Natural killer cell (primary cell): ENCODE measurements at regions not wholly inside any gene's neighbourhood (a gene's known extent, or its start where the extent isn't known, plus 50 kb on each side); places are given as distances from the start of the nearest gene placed in this dataset.

Experiments used
- ATAC-seq, 3 donors: fragments of 150-1000 bp in 2 of 3; fragments of 200-7000 bp in 1 of 3; cut with Tn5 transposase; 1 replicate in 1 of 3; 2 replicates in 2 of 3; pipeline ENCODE4 v1.10.0; 2021; ENCODE audit warnings: mild to moderate bottlenecking in 2 of 3, moderate library complexity in 2 of 3
- DNase-seq, 2 donors: peaks; one replicate each; pipeline versions ENCODE4 v3.0.0 to v3.0.0-alpha.2; 2013 to 2021; ENCODE audit warnings: mixed read lengths in 1 of 2
- H3K27ac ChIP-seq: one replicate; pipeline ENCODE4 v1.5.1; 2013; ENCODE audit warnings: mild to moderate bottlenecking, low read length
- H3K27me3 ChIP-seq: one replicate; pipeline ENCODE4 v1.6.1; 2013; ENCODE audit warnings: low read length; ENCODE audit not compliant: control insufficient read depth, insufficient read depth
- H3K36me3 ChIP-seq: one replicate; pipeline ENCODE4 v1.6.1; 2013; ENCODE audit warnings: low read length; ENCODE audit not compliant: control insufficient read depth, insufficient read depth
- H3K4me1 ChIP-seq: one replicate; pipeline ENCODE4 v1.6.1; 2013; ENCODE audit warnings: low read length; ENCODE audit not compliant: control insufficient read depth, insufficient read depth
- H3K4me3 ChIP-seq: one replicate; pipeline ENCODE4 v1.5.1; 2013; ENCODE audit warnings: low read length
- H3K9me3 ChIP-seq: one replicate; pipeline ENCODE4 v1.6.1; 2013; ENCODE audit warnings: low read length; ENCODE audit not compliant: control insufficient read depth, insufficient read depth
- H3K27ac Mint-ChIP-seq, 2 donors: one replicate each; pipeline ENCODE4 v1.8.0; 2022; ENCODE audit warnings: mild to moderate bottlenecking in 2 of 2, mixed read lengths in 2 of 2, moderate library complexity in 1 of 2
- H3K27me3 Mint-ChIP-seq, 2 donors: one replicate each; pipeline ENCODE4 v1.8.0; 2022; ENCODE audit warnings: low read depth in 2 of 2, mixed read lengths in 2 of 2
- H3K36me3 Mint-ChIP-seq: one replicate; pipeline ENCODE4 v1.8.0; 2022; ENCODE audit warnings: mixed read lengths
- H3K4me1 Mint-ChIP-seq, 2 donors: one replicate each; pipeline ENCODE4 v1.8.0; 2022; ENCODE audit warnings: mixed read lengths in 2 of 2
- H3K4me3 Mint-ChIP-seq: one replicate; pipeline ENCODE4 v1.8.0; 2022; ENCODE audit warnings: mild to moderate bottlenecking, moderate library complexity, mixed read lengths
- H3K9me3 Mint-ChIP-seq, 2 donors: one replicate each; pipeline ENCODE4 v1.8.0; 2022; ENCODE audit warnings: mixed read lengths in 2 of 2
- WGBS: methylation state at CpG from one replicate; pipeline ENCODE4 v1.1.7; 2013; ENCODE audit warnings: missing lambda C conversion rate; ENCODE audit not compliant: insufficient coverage; 5-methylcytosine and 5-hydroxymethylcytosine counted together
- intact Hi-C: fragments of 100-400 bp; cut with micrococcal nuclease; formaldehyde crosslinking; loops from one replicate; pipeline ENCODE4 v1.14.2; 2022
- TF ChIP-seq, protein P1 (sequence below): fragments of 200-600 bp; IDR thresholded peaks from one replicate; pipeline ENCODE4 v1.8.0; 2022; ENCODE audit warnings: antibody characterized with exemption

DNA sequence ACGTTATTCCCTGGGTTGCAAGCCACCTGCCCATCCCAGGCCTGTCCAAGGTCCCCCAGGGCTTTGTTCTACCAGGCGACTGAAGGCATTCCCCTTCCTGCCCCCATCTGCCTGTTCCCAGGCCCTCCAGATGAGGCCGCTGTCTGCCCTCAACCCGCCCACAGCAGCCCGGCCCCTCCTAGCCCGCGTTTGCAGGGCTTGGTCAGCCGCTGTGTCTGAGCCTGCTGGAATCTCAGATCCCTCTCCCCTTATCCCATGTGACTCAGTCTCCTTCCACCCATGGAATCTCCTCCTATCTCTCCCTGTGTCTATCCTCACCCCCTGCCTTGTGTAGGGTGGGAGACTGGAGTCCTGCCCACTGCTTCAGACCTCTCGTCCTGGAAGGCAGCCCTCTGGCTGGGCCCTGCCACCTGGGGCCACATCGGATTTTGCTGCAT, 186.0 kb upstream of the TNRC6C start:
- no peak overlapping the region for H3K4me3 ChIP-seq
- intact Hi-C loops = loop anchor here (1.0 kb wide), 1 partner anchor 242 kb away; no protein-coding TSS in a partner anchor
- WGBS = 20% methylated on average over 10 of the region's 10 CpGs
- H3K4me1 Mint-ChIP-seq = peaks cover 16% of the 10 kb centered on the region in 2 donors
- TF ChIP-seq, protein P1, sequence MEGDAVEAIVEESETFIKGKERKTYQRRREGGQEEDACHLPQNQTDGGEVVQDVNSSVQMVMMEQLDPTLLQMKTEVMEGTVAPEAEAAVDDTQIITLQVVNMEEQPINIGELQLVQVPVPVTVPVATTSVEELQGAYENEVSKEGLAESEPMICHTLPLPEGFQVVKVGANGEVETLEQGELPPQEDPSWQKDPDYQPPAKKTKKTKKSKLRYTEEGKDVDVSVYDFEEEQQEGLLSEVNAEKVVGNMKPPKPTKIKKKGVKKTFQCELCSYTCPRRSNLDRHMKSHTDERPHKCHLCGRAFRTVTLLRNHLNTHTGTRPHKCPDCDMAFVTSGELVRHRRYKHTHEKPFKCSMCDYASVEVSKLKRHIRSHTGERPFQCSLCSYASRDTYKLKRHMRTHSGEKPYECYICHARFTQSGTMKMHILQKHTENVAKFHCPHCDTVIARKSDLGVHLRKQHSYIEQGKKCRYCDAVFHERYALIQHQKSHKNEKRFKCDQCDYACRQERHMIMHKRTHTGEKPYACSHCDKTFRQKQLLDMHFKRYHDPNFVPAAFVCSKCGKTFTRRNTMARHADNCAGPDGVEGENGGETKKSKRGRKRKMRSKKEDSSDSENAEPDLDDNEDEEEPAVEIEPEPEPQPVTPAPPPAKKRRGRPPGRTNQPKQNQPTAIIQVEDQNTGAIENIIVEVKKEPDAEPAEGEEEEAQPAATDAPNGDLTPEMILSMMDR = peak; percentile 87
- no peaks in the 10 kb centered on the region for H3K36me3 Mint-ChIP-seq
- ATAC-seq = peak; percentile 91 to 100 (median 100)
- DNase-seq = peak; percentile 71 to 83
- H3K9me3 ChIP-seq = no peaks in the 10 kb centered on the region
- no peaks in the 10 kb centered on the region for H3K27me3 ChIP-seq
- H3K27me3 Mint-ChIP-seq = peaks cover 0 to 3% of the 10 kb centered on the region in 2 donors
- H3K4me1 ChIP-seq = peaks cover 14% of the 10 kb centered on the region
- H3K27ac Mint-ChIP-seq = peak overlapping the region; percentile 72 to 89
- no peaks in the 10 kb centered on the region for H3K9me3 Mint-ChIP-seq
- H3K36me3 ChIP-seq = no peaks in the 10 kb centered on the region
- peak overlapping the region; percentile 42 for H3K4me3 Mint-ChIP-seq
- H3K27ac ChIP-seq = no peak overlapping the region

DNA sequence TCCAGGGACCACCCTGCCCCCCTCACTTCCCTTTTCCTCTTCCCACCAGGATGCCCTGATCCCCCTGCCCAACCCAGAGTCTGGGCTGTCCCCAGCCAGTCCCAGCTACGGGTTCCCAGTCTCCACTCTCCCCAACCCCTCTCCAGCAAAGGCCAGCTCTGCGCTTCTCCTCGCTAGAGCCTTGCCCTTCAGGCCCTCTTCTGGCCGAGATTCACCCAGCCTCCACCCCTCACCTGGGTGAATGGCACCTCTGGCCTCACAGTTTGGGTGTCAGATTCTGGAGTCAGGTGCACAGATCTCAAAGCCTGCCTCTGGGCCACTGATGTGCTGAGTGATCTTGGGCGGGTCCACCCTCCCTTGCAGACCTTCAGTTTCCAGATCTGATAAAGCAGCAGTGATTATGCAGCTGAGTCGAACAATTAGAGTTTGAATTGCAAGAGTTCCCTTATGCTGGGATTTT, 185.6 kb upstream of the TNRC6C start:
- Histone ChIP-seq H3K9me3 (no peaks in the 10 kb centered on the region), H3K4me1 (peaks cover 14% of the 10 kb centered on the region), H3K27ac (no peak overlapping the region), H3K4me3 (no peak overlapping the region), H3K36me3 (no peaks in the 10 kb centered on the region), H3K27me3 (no peaks in the 10 kb centered on the region)
- peaks cover 0 to 3% of the 10 kb centered on the region in 2 donors for H3K27me3 Mint-ChIP-seq
- peak in 1 of 2 donors; percentile 34 for DNase-seq
- WGBS = 70% methylated on average over 6 of the region's 6 CpGs
- H3K9me3 Mint-ChIP-seq = no peaks in the 10 kb centered on the region
- H3K36me3 Mint-ChIP-seq = no peaks in the 10 kb centered on the region
- H3K4me3 Mint-ChIP-seq = peak overlapping the region; percentile 42
- ATAC-seq = peak in 2 of 3 donors; percentile 11 to 14
- intact Hi-C loops = loop anchor here (1.0 kb wide), 1 partner anchor 241 kb away; no protein-coding TSS in a partner anchor
- H3K27ac Mint-ChIP-seq = peak overlapping the region; percentile 72 to 89
- TF ChIP-seq, protein P1 = no peak
- peaks cover 16% of the 10 kb centered on the region in 2 donors for H3K4me1 Mint-ChIP-seq

DNA sequence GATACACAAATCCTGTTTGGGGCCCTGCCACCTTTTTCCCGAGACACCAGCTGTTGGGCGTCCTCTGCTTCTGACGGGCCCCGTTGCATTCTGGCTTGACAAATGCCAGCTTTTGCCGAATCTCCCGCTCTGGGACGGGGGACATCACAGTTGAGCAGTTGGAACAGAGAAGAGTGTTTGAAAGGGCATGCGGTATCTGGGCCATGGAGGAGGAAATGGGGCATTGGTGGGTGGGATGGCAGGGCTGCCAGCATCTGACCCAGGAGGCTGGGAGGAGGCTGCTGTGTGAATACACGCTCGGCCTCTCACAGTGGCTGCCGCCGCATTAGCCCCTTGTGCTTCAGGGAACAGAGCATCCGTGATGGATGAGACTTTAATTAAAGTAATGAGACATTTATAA, 184.3 kb upstream of the TNRC6C start:
- no peaks in the 10 kb centered on the region for H3K36me3 Mint-ChIP-seq

More for the DNA sequence above, 184.3 kb upstream of the TNRC6C start:
- peaks cover 0 to 3% of the 10 kb centered on the region in 2 donors for H3K27me3 Mint-ChIP-seq
- TF ChIP-seq, protein P1 = no peak
- no peak overlapping the region for H3K4me3 ChIP-seq
- H3K27me3 ChIP-seq = no peaks in the 10 kb centered on the region
- H3K27ac ChIP-seq = no peak overlapping the region
- intact Hi-C loops = no loop called here
- no peak overlapping the region for H3K27ac Mint-ChIP-seq
- H3K36me3 ChIP-seq = no peaks in the 10 kb centered on the region
- H3K4me1 ChIP-seq = peaks cover 14% of the 10 kb centered on the region
- 97% methylated on average over 13 of the region's 13 CpGs for WGBS
- H3K9me3 Mint-ChIP-seq = no peaks in the 10 kb centered on the region
- peaks cover 16% of the 10 kb centered on the region in 2 donors for H3K4me1 Mint-ChIP-seq
- no peaks in the 10 kb centered on the region for H3K9me3 ChIP-seq
- H3K4me3 Mint-ChIP-seq = no peak overlapping the region
- ATAC-seq = no peak
- DNase-seq = no peak
